IPS-NIHi7 (cell line): ENCODE measurements at regions not wholly inside any gene's neighbourhood (a gene's known extent, or its start where the extent isn't known, plus 50 kb on each side); places are given as distances from the start of the nearest gene placed in this dataset.
"Not testable (repeated sequence)": the region's sequence is repeated elsewhere in the genome, so short reads cannot be mapped to it uniquely, and the experiment has no call there.

Source experiments
- DNase-seq: peaks from one replicate; pipeline ENCODE4 v3.0.0; 2012; ENCODE audit warnings: mixed read lengths; ENCODE audit errors: extremely low spot score

DNA sequence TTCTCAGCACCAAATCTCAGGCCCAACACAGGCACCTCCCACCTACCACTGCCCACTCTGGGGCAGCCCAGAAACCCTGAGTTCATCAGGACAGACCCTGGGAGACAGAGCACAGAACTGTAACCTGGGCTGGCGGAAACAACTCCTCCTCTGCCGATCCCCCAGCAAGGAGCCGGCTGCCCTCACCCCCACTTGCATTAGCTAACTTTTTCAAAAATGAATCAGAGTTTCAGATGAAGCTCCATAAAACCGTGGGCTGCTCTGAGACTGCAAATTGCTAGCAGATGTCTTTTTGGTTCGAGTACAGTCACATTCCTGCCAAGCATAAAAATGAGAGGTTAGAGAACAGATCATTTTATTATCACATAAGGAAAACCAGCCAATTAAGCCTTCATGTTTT lies 93.4 kb upstream of the PARD3 start:
- DNase-seq = no peak

DNA sequence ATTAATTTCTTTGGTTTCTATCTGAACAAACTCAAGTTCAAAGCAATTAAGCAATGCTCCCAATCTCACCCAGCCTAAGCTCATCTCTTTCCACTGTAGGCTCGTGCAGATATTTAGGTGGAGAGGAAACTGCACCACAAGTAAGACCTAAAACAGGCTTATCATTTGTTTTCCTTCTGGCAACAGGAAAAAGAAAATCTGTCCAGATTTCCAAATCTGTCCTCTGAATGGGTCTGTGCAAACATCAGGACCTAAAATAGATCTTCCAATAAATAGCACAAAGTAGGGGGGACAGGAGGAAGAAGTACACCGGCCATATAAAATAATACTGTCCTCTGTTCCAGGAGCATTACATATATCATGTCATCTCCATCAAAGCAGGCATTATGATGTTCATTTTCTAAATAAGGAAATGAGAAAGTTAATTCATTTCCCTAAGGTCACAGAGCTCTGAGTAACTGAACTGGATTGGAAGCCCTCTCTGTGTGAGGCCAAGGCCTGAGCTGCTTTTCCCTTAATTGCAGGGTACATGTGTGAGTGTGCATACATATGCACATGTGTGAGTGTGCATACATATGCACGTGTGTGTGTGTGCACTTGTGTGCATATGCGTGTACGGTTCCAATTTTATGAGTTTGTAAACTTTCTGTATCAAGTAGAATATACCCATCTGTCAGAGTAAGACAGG lies 92.8 kb upstream of the PARD3 start:
- DNase-seq = no peak

DNA sequence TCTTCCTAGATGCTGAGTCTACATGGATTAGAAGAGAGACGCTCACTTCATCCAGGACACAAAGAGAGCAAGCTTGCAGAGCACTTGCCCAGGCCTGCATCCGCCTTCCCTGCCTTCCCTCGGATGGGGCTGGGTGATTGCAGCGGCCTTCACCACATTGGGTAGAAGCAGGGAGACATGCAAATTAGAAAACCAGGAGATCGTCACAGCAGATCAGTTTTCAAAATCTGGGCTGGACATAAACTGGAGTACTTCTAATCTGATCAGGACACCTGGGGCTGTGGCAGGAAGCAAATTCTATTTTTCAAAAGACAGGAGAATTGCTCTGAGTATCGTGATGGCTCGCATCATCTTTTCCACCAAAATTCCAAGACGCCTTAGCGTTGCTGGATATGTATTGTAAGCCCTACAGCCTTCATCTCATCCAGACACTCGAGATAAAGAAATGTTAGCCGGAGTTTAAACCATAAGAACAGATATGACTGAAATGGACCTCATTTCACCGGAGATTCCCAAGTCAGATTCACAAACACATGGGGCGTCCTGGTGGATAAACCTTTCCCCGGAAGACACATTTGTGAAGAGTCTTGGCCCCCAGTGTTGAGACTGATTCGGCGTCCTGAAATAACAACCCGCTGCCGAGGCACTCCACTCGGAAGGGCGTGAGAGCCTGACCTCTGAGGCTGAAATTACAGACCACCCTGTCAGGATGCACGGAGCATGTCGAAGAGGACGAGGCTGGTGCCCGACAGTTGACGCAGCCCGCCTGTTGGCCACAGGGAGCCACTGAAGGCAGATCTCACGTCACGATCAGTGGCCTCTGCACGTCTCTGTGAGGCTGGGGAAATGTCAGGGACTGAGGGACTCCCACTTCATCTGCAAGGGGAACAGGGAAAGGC lies 91.2 kb upstream of the PARD3 start:
- DNase-seq = peak; percentile 50

DNA sequence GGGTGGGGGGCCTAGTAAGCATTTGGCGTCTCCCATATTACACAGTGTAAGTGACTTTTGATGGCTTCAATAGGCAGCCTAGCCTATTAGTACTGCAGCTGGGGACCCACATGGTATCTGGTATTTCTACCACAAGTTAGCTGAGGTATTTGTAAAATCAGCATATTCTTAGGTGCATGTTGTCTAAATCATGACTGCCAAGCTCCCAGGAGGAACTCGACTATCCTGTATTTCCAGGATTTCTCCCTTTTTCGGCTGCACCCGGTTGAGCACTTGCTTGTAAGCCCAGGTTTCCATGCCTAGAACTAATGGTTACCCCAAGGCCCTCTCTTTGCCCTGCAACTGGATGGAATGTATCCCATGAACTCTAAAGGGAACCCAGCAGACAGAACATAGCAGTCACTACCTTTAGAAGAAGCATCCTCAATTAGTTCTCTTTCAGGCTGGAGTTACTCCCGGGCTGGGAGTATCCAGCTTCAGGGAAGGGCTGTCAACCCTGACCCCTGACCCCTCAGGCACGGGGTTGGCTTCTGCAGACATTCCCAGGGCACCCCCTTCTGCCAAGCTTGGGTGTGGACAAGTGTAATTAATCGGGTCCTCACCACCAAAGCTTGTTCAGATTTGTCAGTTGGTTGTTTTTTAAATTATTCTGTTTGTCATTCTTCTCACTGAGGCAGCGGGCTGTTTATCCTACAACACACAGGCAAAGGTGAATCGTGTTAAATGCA lies 90.3 kb upstream of the PARD3 start:
- DNase-seq = no peak

DNA sequence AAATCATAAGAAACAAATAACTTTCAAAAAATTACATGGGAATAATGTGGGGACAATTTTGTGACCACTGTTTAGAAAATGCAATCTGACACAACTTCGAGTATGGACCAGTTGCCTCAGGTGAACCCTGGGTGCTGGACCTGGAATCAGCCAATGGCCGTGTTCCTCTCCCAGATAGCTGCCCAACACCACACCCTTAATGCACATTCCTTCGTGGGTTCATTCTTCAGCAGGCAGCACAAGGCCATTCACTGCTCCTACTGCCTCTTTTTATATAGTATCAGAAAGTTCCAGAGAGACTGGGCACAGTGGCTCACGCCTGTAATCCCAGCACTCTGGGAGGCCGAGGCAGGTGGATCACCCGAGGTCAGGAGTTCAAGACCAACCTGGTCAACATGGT lies 89.1 kb upstream of the PARD3 start:
- DNase-seq = no peak

DNA sequence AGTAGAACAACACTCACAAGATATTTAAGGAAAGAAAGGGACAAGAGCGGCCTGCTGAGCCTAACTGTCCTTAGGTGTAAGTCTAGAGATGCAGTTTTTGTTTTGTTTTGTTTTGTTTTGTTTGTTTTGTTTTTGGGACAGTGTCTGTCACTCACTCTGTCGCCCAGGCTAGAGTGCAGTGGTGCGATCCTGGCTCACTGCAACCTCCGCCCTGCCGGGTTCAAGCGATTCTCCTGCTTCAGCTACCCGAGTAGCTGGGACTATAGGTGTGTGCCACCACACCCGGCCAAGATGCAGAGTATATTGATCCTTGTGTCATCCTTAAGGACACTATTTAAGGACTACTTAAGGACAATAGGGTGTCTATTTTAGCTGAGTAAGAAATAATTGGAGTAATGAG lies 84.1 kb upstream of the PARD3 start:
- no peak for DNase-seq

DNA sequence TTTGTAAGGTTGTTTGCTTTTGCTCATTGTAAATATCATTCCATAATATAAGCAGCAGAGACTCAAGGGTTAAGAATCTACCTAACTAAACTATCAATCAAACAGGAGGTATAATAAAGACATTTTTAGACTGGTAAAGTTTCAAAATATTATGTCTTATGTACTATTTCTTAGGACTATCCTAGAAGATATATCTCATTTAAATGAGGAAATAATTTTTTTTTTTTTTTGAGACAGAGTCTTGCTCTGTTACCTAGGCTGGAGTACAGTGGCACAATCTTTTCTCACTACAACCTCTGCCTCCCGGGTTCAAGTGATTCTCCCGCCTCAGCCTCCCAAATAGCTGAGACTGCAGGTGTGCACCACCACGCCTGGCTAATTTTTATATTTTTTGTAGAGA lies 80.9 kb upstream of the PARD3 start:
- DNase-seq = no peak

DNA sequence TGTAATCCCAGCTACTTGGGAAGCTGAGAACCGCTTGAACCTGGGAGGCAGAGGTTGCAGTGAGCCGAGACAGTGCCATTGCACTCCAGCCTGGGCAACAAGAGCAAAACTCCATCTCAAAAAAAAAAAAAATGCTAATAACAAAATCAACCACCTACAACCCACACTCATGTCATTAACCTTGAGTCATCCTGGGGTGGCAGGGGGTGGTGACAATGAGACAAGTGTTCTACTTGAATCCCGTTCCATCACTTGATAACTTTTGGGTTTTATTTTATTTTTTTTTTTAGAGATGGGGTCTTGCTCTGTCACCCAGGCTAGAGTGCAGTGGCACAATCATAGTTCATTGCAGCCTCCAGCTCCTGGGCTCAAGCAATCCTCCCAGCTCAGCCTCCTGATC lies 80.0 kb upstream of the PARD3 start:
- DNase-seq = not testable (repeated sequence)

DNA sequence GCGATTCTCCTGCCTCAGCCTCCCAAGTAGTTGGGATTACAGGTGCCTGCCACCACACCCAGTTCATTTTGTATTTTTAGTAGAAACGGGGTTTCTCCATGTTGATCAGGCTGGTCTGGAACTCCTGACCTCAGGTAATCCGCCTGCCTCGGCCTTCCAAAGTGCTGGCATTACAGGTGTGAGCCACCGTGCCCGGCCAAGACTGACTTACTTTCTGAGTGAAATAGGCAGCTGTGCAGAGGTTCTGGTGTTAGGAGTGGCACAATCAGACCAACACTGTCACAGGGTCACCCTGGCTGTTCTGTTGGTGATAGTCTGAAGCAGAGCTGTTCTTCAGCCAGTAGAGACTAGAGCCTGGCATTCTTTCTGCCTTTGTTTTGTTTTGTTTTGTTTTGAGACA lies 77.4 kb upstream of the PARD3 start:
- DNase-seq = not testable (repeated sequence)

DNA sequence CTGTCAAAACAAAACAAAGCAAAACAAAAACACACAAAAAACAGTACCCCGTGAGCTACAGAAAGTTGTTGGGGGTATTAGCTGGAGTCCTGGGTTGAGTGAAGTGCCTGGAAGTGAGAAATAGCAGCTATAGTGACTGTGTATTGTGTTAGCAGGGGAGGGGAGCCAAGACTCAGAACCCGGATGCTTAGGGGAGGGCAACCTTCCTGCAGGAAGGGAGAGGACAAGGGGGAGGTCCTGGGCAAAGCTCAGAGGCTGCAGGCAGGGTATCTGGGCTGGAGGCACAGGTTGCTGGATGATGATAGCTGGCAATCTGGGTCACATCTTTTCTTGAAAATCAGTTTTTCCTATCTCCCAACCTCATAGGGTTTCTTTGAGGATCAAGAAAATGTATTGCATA lies 75.8 kb upstream of the PARD3 start:
- DNase-seq = peak; percentile 39

DNA sequence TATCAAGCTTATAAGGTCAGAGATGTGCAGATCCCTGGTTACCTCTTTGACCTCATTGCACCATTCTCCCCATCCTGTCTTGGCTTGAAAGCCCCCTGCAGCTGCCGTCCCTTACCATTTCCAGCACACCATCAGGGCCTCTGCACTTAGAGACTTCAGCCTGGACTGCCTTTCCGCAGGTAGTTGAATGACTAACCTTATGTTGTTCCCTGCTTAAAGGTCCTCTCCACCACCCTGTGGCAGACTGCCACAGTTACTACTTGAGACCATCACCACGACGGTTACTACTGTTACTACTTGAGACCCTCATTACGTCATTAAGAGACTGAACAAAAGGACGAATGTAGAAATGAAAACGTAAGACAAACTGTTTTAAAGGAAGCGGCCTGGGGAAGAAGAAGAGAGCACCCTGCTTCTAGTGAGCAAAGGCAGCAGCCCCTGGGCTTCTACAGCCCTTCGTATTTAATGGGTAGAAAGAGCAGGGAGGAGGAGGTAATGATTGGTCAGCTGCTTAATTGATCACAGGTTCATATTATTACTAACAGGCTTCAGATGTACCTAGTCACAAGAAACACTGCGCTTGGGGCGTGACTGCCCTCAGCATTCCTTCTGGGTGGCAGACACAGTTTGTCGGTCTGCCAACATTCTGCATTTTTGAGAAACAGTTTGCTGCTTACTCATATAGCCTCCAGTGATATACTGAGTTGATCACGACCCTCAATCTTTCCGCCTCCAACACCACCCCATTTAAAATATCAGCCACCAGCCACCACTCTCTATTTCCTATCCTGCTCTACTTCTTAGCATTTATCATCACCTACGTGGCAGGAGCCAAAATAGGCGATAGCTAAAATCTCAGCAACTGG lies 74.1 kb upstream of the PARD3 start:
- no peak for DNase-seq

DNA sequence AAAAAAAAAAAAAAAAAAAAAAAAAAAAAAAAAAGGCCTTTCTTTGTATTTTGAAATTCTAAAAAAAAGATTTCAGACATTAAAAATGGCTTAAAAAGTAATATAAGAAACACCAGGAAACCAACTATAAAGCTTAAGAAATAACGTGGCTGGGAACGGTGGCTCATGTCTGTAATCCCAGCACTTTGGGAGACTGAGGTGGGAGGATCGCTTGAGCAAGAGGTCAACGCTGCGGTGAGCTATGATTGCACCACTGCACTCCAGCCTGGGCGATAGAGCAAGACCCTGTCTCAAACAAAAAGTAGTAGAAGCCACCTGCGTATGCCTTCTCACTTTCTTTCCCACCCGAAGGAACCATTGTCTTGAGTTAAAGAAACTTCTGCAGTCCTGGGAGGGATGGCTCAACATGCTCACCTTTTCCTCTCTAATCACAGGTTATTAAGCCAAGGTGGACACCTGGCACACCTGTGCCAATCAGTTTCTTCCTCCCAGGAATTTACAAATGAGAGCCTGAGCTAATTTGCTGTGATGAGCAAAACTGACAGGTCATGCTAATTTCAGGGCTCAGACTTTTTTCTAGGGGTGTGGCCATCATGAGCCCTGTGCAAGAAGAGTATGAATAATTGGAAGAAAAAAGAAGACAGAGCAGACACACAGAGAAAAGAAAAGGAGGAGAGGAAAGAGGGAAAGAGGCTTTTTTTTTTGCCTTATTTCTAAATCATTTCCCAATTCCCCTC lies 72.0 kb upstream of the PARD3 start:
- DNase-seq = no peak

DNA sequence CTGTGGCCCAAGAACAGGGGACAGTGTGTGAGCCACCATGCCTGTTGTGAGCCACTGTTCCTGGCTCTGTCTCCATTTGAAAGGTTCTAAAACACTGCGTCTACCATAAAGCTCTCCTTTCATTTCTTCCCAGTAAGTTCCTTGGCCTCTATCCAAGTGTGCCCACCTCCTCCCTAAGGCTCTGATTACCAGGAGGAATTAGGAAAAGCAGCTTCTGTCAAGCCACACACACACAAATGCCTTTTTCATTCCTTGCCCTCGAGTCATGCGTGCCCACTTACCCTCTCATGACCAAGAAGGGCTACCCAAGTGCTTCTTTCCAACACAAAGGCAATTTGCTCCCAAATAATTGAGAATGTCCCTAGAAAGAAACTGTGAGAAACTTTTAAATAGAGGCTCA lies 70.8 kb upstream of the PARD3 start:
- no peak for DNase-seq

DNA sequence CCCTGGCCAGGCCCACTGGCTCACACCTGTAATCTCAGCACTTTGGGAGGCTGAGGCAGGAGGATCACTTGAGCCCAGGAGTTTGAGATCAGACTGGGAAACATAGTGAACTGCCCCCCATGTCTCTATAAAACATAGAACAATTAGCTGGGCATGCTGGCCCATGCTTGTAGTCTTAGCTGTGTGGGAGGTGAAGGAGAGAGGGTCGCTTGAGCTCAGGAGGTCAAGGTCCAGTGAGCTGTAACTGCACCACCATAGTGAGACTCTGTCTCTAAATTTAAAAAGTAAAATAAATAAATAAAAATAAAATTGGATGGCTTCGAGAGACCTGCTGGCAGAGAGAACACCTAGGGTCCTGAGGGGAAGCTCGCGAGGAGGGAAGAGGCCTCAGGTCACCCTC lies 69.9 kb upstream of the PARD3 start:
- no peak for DNase-seq

DNA sequence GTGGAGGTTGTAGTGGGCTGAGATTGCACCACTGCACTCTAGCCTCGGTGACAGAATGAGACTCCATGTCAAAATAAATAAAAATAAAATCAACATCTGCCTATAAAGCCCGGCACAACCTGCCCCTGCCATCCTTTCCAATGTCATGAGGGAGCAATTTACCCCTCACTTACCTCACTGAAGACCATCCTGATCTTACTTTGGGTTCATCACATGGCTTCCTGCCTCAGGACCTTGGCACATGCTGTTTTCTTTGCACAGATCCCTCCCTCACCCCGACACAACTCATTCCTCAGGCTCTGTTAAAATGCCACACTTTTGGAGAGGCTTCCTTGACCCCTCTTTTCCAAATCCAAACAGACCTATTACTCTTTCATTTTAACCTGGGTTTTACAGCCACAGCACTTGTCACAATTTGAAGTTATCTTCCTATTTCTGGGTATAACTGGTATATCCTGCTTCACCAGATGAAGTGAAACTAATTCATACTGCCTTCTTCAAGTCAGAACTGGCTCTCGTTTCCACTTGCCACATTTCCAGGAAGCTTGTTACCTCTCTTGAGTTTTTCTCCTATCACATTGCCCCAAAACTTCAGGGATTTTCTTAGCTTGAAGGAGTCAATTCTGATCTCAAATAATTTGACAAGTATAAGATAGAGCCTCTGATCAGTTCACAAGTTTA lies 69.3 kb upstream of the PARD3 start:
- DNase-seq = no peak

DNA sequence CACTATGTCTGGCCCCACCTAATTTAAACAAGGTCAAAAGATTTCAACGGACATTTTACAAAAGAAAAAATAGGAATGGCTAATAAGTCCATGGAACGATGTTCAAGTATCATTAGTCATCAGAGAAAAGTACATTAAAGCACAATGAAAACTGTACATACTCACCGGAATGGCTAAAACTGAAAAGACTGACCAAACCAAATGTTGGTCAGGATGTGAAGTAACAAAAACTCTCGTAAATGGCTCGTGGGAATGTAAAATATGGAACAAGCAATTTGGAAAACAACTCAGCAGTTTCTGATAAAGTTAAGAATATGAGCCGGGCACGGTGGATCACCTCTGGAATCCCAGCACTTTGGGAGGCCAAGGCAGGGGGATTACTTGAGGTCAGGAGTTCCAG lies 65.7 kb upstream of the PARD3 start:
- no peak for DNase-seq

DNA sequence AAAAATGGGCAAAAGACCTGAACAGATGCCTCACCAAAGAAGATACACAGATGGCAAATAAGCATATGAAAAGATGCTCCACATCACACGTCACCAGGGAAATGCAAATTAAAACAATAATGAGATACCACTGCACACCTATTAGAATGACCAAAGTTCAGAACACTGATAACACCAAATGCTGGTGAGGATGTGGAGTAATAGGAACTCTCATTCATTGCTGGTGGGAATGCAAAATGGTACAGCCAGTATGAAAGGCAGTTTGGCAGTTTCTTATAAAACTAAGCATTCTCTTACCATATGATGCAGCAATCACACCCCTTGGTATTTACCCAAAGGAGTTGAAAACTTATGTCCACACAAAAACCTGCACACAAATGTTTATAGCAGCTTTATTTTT lies 63.6 kb upstream of the PARD3 start:
- not testable (repeated sequence) for DNase-seq

DNA sequence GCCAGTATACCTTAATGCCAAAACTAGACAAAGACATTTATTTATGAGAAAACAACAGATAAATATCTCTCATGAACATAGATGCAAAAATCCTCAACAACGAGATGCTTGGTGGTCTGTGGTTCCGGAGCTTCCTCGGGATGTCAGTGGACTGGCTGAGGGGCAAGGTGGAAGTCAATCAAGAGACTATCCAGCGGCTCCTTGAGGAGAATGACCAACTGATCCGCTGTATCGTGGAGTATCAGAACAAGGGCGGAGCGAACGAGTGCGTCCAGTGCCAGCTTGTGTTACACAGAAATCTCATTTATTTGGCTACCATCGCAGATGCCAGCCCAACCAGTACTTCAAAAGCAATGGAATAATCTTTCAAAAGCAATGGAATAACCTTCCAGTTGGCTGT lies 60.0 kb upstream of the PARD3 start:
- DNase-seq = no peak

DNA sequence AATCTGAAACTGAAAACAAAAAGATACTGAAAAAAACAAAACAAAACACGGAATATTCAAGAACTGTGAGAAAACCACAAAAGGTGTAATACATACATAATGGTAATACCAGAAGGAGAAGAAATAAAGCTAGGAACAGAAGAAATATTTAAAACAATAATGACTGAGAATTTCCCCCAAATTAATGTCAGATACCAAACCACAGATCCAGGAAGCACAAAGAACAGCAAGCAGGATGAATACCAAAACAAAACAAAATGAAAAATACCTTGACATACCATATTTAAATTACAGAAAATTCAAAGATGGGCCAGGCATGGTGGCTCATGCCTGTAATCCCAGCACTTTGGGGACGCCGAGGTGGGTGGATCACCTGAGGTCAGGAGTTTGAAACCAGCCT lies 57.7 kb upstream of the PARD3 start:
- no peak for DNase-seq

DNA sequence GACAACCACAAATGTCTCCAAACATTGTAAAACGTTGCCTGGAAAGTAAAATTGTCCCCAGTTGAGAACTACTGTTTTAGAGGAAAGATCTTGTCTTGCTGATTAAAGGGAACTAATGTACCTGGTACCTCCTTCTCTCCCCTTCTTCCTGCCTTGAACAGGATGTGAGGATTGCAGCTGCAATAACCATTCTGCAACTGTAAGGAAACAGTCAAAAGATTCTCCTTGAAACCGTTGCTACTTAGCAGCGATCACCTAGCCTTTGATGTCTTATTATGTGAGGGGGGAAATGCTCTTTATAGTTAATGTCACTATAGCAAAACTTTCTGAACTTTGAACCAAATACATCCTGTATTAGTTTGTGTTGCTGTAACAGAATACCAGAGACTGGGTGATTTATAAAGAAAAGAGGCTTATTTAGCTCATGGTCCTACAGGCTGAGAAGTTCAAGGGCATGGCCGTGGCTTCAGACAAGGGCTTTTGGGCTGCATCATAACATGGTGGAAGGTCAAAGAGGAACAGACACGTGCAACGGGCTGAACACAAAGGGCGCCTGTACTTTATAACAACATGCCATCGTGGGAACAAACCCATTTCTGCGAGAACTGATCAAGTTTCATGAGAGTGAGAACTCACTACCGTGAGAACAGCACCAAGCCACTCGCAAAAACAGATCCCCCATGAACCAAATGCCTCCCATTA lies 54.2 kb upstream of the PARD3 start:
- DNase-seq = no peak
